Fibroblast of villous mesenchyme (primary cell): ENCODE measurements at regions not wholly inside any gene's neighbourhood (a gene's known extent, or its start where the extent isn't known, plus 50 kb on each side); places are given as distances from the start of the nearest gene placed in this dataset.

ENCODE experiments used
- DNase-seq: peaks from one replicate; pipeline ENCODE4 v3.0.0-alpha.2; 2010; ENCODE audit warnings: low read depth
- H3K4me3 ChIP-seq: 2 replicates; pipeline ENCODE4 v1.5.1; 2011; ENCODE audit warnings: low read depth, mild to moderate bottlenecking, low read length
- TF ChIP-seq, protein P1 (sequence below): IDR thresholded peaks from 2 replicates; pipeline ENCODE4 v1.5.1; 2012; ENCODE audit warnings: low read depth, mild to moderate bottlenecking, low read length; ENCODE audit not compliant: insufficient read depth

DNA sequence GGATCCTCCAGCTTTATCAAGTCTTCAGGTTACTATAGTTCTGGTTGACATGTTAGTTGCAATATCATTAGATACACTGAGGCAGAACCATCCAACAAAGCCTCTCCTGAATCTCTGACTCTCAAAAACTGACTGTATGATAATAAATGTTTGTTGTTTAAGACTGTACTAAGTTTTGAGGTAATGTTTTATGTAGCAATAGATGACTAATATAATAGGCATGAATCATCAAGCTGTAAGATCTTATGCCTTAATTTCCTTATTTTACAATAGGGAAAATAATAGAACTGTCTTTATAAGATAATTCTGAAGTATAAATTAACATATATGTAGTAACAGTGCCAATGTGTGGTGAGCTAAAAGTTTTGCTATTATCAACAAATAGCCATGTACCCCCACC lies 88.9 kb upstream of the TBC1D5 start:
- peak; percentile 26 for DNase-seq
- TF ChIP-seq, protein P1, sequence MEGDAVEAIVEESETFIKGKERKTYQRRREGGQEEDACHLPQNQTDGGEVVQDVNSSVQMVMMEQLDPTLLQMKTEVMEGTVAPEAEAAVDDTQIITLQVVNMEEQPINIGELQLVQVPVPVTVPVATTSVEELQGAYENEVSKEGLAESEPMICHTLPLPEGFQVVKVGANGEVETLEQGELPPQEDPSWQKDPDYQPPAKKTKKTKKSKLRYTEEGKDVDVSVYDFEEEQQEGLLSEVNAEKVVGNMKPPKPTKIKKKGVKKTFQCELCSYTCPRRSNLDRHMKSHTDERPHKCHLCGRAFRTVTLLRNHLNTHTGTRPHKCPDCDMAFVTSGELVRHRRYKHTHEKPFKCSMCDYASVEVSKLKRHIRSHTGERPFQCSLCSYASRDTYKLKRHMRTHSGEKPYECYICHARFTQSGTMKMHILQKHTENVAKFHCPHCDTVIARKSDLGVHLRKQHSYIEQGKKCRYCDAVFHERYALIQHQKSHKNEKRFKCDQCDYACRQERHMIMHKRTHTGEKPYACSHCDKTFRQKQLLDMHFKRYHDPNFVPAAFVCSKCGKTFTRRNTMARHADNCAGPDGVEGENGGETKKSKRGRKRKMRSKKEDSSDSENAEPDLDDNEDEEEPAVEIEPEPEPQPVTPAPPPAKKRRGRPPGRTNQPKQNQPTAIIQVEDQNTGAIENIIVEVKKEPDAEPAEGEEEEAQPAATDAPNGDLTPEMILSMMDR, result no peak
- H3K4me3 ChIP-seq, result no peak overlapping the region

DNA sequence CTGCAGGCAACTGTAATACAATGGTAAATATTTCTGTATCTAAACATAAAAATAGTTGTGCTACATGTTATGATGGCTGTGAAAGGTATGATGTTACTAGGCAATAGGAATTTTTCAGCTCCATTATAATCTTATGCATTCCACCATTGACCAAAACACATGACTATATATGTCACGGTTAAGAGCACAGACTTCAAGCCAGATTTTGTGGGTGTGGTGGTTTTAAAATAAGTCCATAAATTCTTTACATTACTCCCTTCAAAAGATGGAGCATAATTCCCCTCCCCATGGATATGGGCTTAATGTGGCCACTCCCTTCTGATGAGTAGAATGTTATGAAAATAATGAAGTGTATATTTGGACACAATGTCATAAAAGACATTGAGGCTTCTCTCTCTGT lies 88.4 kb upstream of the TBC1D5 start:
- DNase-seq, result no peak
- TF ChIP-seq, protein P1, result no peak
- no peak overlapping the region for H3K4me3 ChIP-seq

DNA sequence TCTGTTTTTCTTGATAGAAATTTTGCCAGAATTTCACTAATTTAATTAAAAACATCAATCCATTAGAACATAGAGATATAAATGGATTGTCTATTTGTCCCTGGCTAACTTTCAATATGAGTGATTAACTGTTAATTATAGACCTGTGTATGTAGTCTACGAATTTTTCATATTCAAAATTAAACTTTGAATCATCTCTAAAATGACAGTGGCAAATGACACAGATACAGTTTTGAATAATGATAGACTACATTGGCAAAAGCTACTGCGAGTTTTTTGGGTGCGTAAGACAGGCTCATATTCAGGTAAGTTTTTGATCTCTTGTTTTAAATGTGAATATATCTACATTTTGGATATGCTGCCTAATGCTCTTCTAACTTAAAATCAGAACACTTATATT lies 86.0 kb upstream of the TBC1D5 start:
- TF ChIP-seq, protein P1, result no peak
- DNase-seq, result no peak
- no peak overlapping the region for H3K4me3 ChIP-seq

DNA sequence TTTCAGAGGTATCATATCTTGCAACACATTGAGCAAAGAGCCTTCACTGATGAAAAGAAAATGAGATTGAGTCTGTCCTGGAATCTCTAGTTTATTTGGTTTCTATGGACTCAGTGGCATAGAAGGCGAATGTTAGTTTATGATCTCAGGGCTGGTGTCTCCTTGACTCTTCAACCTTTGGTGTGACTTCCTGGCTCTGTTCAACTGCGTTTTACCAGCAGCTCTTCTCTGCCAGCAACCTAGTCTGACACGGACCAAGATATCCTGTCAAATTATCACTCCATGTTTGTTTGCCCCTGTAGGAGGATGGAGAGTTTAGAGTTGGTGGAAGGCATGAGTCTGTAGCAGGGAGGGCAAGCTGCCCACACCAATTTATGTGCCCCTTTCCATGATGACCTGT lies 82.9 kb upstream of the TBC1D5 start:
- no peak for DNase-seq
- H3K4me3 ChIP-seq, result no peak overlapping the region
- TF ChIP-seq, protein P1, result no peak

DNA sequence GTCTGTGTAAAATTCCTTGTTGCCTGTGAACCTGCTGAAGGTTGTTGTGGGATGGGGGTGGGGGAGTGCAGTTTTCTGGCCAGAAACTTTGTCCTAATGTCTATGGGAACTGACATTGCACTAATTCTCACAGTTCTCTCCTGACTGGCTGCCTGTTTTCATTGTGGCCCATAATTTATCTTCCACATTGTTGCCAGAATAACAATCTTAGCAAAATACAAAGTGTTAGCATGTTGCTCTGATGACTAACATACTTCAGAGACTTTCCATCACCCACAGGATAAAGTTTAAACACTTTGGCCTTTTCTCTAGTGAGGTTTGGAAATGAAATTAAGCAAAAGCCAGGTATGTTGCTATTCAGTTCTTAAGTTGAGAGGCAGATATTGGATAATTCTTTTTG lies 81.4 kb upstream of the TBC1D5 start:
- TF ChIP-seq, protein P1, result no peak
- peak; percentile 42 for DNase-seq
- H3K4me3 ChIP-seq, result no peak overlapping the region

DNA sequence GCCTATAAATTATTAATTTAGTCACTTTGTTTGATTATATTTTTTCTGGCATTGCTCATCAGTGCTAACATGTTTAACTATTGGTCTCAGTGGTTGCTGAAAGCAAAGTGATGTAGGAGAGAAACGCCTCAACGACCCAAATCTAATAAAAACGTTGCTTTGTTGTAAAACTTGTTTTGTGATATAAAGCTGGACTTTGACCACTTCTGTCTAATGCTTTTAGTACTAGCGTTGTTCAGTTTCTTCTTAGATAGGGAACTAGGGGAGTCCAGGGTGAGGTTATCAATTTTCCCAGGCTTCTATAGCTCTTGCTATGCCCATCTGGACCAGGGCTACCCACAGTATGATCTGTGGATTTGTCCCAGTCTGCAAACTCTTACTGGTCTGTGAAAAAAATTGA lies 80.6 kb upstream of the TBC1D5 start:
- no peak for DNase-seq
- H3K4me3 ChIP-seq, result no peak overlapping the region
- TF ChIP-seq, protein P1, result no peak

DNA sequence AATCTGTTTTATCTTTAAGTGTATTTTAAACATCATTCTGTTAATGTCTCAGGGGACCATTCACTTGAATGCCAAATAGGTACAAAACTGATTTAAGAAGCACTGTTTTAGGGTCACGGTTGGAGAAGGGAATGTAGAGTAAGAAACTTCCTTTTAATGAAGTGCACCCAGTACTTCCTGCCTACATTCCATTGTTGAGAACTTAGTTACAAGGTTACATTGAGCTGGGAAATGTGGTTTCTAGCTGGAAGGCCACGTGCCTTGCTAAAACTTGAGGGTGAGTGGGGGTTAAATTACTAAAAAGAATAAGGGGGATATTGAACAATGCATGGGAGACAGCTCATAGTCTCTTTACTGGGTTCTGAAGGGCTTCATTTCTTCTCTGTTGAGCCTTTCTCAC lies 78.3 kb upstream of the TBC1D5 start:
- H3K4me3 ChIP-seq, result no peak overlapping the region
- DNase-seq, result no peak
- TF ChIP-seq, protein P1, result no peak
